Loucy (cell line): ENCODE measurements at regions not wholly inside any gene's neighbourhood (a gene's known extent, or its start where the extent isn't known, plus 50 kb on each side); places are given as distances from the start of the nearest gene placed in this dataset.

Source experiments
- EZH2phosphoT487 ChIP-seq: fragments of 200-600 bp; IDR thresholded peaks from 2 replicates; pipeline ENCODE4 v1.6.1; 2018; ENCODE audit warnings: antibody characterized with exemption, mild to moderate bottlenecking, moderate library complexity, borderline replicate concordance
- TF ChIP-seq, protein P1 (sequence below): fragments of 200-600 bp; sonication (generic); conservative IDR thresholded peaks from 2 replicates; pipeline ENCODE4 v1.5.1; 2014; ENCODE audit warnings: mild to moderate bottlenecking, antibody characterized with exemption, low read length

DNA sequence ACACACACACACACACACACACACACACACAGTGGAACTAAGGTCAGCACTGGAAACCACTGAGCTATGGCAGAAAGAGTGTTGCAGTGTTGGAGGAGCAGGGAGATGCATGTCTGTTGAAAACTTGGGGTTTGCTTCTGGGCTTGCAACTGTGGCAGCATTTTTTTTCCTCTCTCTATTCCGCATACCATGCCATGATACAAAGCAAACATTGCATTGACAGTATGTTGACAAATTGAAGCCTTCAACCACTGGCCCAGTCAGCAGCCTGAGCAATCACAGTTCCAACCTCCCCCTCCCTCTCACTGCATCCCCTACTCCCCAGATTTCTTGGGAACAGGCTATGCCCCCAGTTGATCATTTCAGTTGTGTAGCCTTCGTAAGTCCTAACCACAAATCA, 478.1 kb upstream of the WWC1 start:
- TF ChIP-seq, protein P1, sequence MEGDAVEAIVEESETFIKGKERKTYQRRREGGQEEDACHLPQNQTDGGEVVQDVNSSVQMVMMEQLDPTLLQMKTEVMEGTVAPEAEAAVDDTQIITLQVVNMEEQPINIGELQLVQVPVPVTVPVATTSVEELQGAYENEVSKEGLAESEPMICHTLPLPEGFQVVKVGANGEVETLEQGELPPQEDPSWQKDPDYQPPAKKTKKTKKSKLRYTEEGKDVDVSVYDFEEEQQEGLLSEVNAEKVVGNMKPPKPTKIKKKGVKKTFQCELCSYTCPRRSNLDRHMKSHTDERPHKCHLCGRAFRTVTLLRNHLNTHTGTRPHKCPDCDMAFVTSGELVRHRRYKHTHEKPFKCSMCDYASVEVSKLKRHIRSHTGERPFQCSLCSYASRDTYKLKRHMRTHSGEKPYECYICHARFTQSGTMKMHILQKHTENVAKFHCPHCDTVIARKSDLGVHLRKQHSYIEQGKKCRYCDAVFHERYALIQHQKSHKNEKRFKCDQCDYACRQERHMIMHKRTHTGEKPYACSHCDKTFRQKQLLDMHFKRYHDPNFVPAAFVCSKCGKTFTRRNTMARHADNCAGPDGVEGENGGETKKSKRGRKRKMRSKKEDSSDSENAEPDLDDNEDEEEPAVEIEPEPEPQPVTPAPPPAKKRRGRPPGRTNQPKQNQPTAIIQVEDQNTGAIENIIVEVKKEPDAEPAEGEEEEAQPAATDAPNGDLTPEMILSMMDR = no peak
- no peak for TF ChIP-seq EZH2phosphoT487
